K562 (cell line): ENCODE measurements at regions not wholly inside any gene's neighbourhood (a gene's known extent, or its start where the extent isn't known, plus 50 kb on each side); places are given as distances from the start of the nearest gene placed in this dataset.

Source experiments
- ATAC-seq: fragments of 200-7000 bp; cut with Tn5 transposase; 3 replicates; pipeline ENCODE4 v1.9.1; 2020; ENCODE audit warnings: moderate library complexity
- BruUV-seq: library from RNA; stranded (reverse); fragments of 400-500 nt; replicated peaks from 2 replicates; lab custom pipeline; 2021; lab: Mats Ljungman, UMichigan
- CTCF ChIA-PET: fragments of 300-600 bp; formaldehyde crosslinking; extraction: SDS; loops from one replicate; lab custom pipeline; 2021; ENCODE audit warnings: low intra/inter-chr PET ratio; lab: Yijun Ruan, JAX
- POLR2A ChIA-PET: fragments of 300-600, 350-650 bp; sonication (Branson Sonifier 250); formaldehyde crosslinking; extraction: SDS; loops from one replicate; lab custom pipeline; 2021; ENCODE audit warnings: antibody characterized with exemption, inconsistent platforms; lab: Yijun Ruan, JAX
- DNase-seq, 4 experiments: peaks; one replicate each; pipeline versions ENCODE4 v3.0.0 to v3.0.0-alpha.2; 2011 to 2018; ENCODE audit warnings: low spot score in 3 of 4, mixed read lengths in 3 of 4; ENCODE audit errors: extremely low read depth in 1 of 4
- FAIRE-seq: peaks from 2 replicates; lab custom pipeline; 2011; peaks lifted over from hg19 to GRCh38; lab: Jason Lieb, UNC
- H2AFZ ChIP-seq: 2 replicates; pipeline ENCODE4 v1.6.0; 2011; ENCODE audit warnings: low read depth, low read length, control low read depth, inconsistent platforms
- H3K27ac ChIP-seq: fragments of 200-600 bp; 3 replicates; pipeline ENCODE4 v1.8.0; 2011; ENCODE audit warnings: low read depth, mild to moderate bottlenecking, control low read depth, inconsistent platforms, low read length, moderate library complexity, mixed read lengths; ENCODE audit errors: extremely low read depth
- H3K27me3 ChIP-seq, 2 experiments: fragments of 300-600 bp in 1 of 2; 2 replicates in 1 of 2; 3 replicates in 1 of 2; pipeline versions ENCODE4 v1.6.0 to v1.8.0; 2011; ENCODE audit warnings: inconsistent platforms in 2 of 2, low read length in 2 of 2, mild to moderate bottlenecking in 1 of 2, mixed read lengths in 1 of 2, moderate library complexity in 1 of 2; ENCODE audit not compliant: control insufficient read depth in 2 of 2, insufficient read depth in 2 of 2
- H3K36me3 ChIP-seq: fragments of 300-600 bp; 3 replicates; pipeline ENCODE4 v1.8.0; 2011; ENCODE audit warnings: mild to moderate bottlenecking, low read length, inconsistent platforms; ENCODE audit not compliant: control insufficient read depth, insufficient read depth
- H3K4me1 ChIP-seq, 2 experiments: fragments of 200-600 bp in 1 of 2; replicated peaks in 1 of 2; 2 replicates in 1 of 2; 3 replicates in 1 of 2; pipeline versions ENCODE4 v1.5.1 to v1.8.0; 2011; ENCODE audit warnings: inconsistent platforms in 2 of 2, low read length in 2 of 2, mild to moderate bottlenecking in 1 of 2, mixed read lengths in 1 of 2, moderate library complexity in 1 of 2; ENCODE audit not compliant: control insufficient read depth in 2 of 2, insufficient read depth in 2 of 2
- H3K4me2 ChIP-seq: 2 replicates; pipeline ENCODE4 v1.6.1; 2011; ENCODE audit warnings: low read length, control low read depth, inconsistent platforms, mixed read lengths; ENCODE audit not compliant: insufficient read depth
- H3K4me3 ChIP-seq: fragments of 200-600 bp; sonication (generic), shearing (Covaris generic); 2 replicates; pipeline ENCODE4 v1.5.1; 2016; ENCODE audit warnings: control low read depth, inconsistent platforms
- H3K79me2 ChIP-seq: fragments of 200-600 bp; 3 replicates; pipeline ENCODE4 v1.8.0; 2011; ENCODE audit warnings: low read length, inconsistent platforms; ENCODE audit not compliant: control insufficient read depth, insufficient read depth
- H3K9ac ChIP-seq, 2 experiments: 2 replicates each; pipeline versions ENCODE4 v1.6.0 to v1.6.1; 2011; ENCODE audit warnings: low read depth in 2 of 2, low read length in 2 of 2, control low read depth in 1 of 2, inconsistent platforms in 1 of 2, mild to moderate bottlenecking in 1 of 2, mixed read lengths in 1 of 2; ENCODE audit not compliant: insufficient read depth in 1 of 2
- H3K9me1 ChIP-seq: one replicate; pipeline ENCODE4 v1.6.0; 2011; ENCODE audit warnings: inconsistent platforms, mild to moderate bottlenecking, low read length, moderate library complexity; ENCODE audit not compliant: control insufficient read depth, insufficient read depth
- H3K9me3 ChIP-seq: replicated peaks from 2 replicates; pipeline ENCODE4 v1.5.1; 2011; ENCODE audit warnings: low read depth, low read length, inconsistent platforms; ENCODE audit not compliant: control insufficient read depth, insufficient read depth
- H4K20me1 ChIP-seq: replicated peaks from 2 replicates; pipeline ENCODE4 v1.6.1; 2011; ENCODE audit warnings: low read length, inconsistent platforms, mixed read lengths; ENCODE audit not compliant: control insufficient read depth, insufficient read depth
- C11orf30 ChIP-seq: fragments of 450-650 bp; IDR thresholded peaks from 2 replicates; pipeline ENCODE4 v1.6.1; 2016; ENCODE audit warnings: low read depth, mild to moderate bottlenecking
- CHCHD3 ChIP-seq: fragments of 250-450 bp; sonication (Bioruptor Pico); IDR thresholded peaks from 2 replicates; pipeline ENCODE4 v2.1.2; 2022; ENCODE audit warnings: mild to moderate bottlenecking
- E2F3 ChIP-seq: fragments of 250-450 bp; sonication (Bioruptor Pico); IDR thresholded peaks from 2 replicates; pipeline ENCODE4 v1.4.0; 2020; ENCODE audit warnings: mild to moderate bottlenecking
- ETV6 ChIP-seq, 3 experiments: fragments of 150-350 bp in 1 of 3; sonication (generic) in 1 of 3; formaldehyde crosslinking in 1 of 3; IDR thresholded peaks; 2 replicates each; pipeline versions ENCODE4 v1.6.1 to v1.8.0; 2014 to 2022; ENCODE audit warnings: borderline replicate concordance in 2 of 3, low read depth in 2 of 3, antibody characterized with exemption in 1 of 3, low read length in 1 of 3, mild to moderate bottlenecking in 1 of 3, missing genetic modification reagents in 1 of 3
- FOXJ3 ChIP-seq: sonication (generic); formaldehyde crosslinking; IDR thresholded peaks from 2 replicates; pipeline ENCODE4 v1.4.0; 2020; ENCODE audit warnings: mild to moderate bottlenecking, missing genetic modification reagents
- MCM7 ChIP-seq, 2 experiments: fragments of 450-650 bp; IDR thresholded peaks; 2 replicates each; pipeline ENCODE4 v1.6.1; 2016 to 2018
- POLR2H ChIP-seq: IDR thresholded peaks from 2 replicates; pipeline ENCODE4 v1.6.1; 2016; ENCODE audit warnings: missing genetic modification characterization, low read depth, mild to moderate bottlenecking, control low read depth, missing compliant biosample characterization, moderate library complexity
- RB1 ChIP-seq: fragments of 450-650 bp; IDR thresholded peaks from 2 replicates; pipeline ENCODE4 v1.6.1; 2017; ENCODE audit warnings: low read depth, mild to moderate bottlenecking
- SNIP1 ChIP-seq: fragments of 450-650 bp; IDR thresholded peaks from 2 replicates; pipeline ENCODE4 v1.7.1; 2017; ENCODE audit warnings: low read depth, mild to moderate bottlenecking
- TAF7 ChIP-seq: fragments of 450-650 bp; IDR thresholded peaks from 2 replicates; pipeline ENCODE4 v1.6.1; 2016; ENCODE audit warnings: missing genetic modification characterization, missing compliant biosample characterization
- ZFPM2 ChIP-seq: fragments of 250-450 bp; sonication (Bioruptor Pico); IDR thresholded peaks from 2 replicates; pipeline ENCODE4 v1.5.1; 2022; ENCODE audit warnings: mild to moderate bottlenecking
- ZNF224 ChIP-seq: sonication (generic); formaldehyde crosslinking; IDR thresholded peaks from 2 replicates; pipeline ENCODE4 v1.8.0; 2022; ENCODE audit warnings: mild to moderate bottlenecking, missing genetic modification reagents
- ZNF274 ChIP-seq: IDR thresholded peaks from 2 replicates; pipeline ENCODE4 v1.6.1; 2011; ENCODE audit warnings: low read depth, mild to moderate bottlenecking, low read length, moderate library complexity, borderline replicate concordance
- ZNF384 ChIP-seq: IDR thresholded peaks from 2 replicates; pipeline ENCODE4 v1.6.1; 2012; ENCODE audit warnings: low read depth, low read length, improper control_type of control experiment
- ZNF764 ChIP-seq: fragments of 250-450 bp; sonication (Bioruptor Pico); IDR thresholded peaks from 2 replicates; pipeline ENCODE4 v1.4.0; 2020; ENCODE audit warnings: low read depth, mild to moderate bottlenecking, moderate library complexity
- in situ Hi-C: fragments of 300-500 bp; cut with MboI; formaldehyde crosslinking; loops from 4 replicates; pipeline ENCODE4 v1.15.0; 2018; ENCODE audit warnings: inconsistent platforms, mixed read lengths
- intact Hi-C: fragments of 100-400 bp; cut with micrococcal nuclease; formaldehyde crosslinking; loops from 2 replicates; pipeline ENCODE4 v1.14.2; 2022
- TF ChIP-seq, protein P1 (sequence below), 3 experiments: IDR thresholded peaks in 2 of 3; conservative IDR thresholded peaks in 1 of 3; 2 replicates each; pipeline ENCODE4 v1.5.1; 2011 to 2012; ENCODE audit warnings: low read length in 3 of 3, mild to moderate bottlenecking in 3 of 3, control low read depth in 2 of 3, improper control_type of control experiment in 1 of 3, inconsistent platforms in 1 of 3, low read depth in 1 of 3, mixed read lengths in 1 of 3, moderate library complexity in 1 of 3; ENCODE audit not compliant: insufficient read depth in 2 of 3
- TF ChIP-seq, protein P2 (sequence below): fragments of 250-450 bp; sonication (Bioruptor Pico); IDR thresholded peaks from 2 replicates; pipeline ENCODE4 v1.4.0; 2020; ENCODE audit warnings: mild to moderate bottlenecking, moderate library complexity
- TF ChIP-seq, protein P3 (sequence below): fragments of 250-450 bp; sonication (Bioruptor Pico); IDR thresholded peaks from 2 replicates; pipeline ENCODE4 v1.5.1; 2021; ENCODE audit warnings: mild to moderate bottlenecking

DNA sequence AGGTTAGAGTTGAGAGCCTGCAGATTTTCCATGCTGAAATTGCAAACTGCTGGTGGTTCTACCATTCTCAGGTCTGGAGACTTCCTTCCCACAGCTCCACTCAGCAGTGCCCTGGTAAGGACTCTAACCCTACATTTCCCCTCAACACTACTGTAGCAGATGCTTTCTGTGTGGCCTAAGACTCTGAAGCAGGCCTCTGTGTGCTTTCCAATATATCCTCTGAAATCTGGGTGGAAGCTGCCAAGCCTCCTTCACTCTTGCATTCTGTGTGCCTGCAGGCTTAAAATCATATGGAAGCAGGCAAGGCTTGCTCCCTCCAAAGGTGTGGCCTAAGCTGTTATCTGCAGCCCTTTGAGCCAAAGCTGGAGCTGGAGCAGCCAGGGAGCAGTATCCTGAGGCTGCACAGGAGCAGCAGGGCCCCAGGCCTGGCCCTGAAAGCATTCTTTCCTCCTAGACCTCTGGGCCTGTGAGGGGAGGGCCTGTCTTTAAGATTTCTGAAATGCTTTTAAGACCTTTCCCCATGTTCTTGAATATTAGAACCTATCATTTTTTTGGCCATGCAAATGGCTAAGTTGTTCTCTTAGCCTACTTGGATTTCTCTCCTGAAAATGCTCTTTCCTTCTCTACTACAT is 134.1 kb upstream of the TSHZ3 start:
- BruUV-seq, result no TSS peak
- ATAC-seq (no peak), DNase-seq (no peak), FAIRE-seq (no peak)
- no peaks in the 10 kb centered on the region for H3K36me3 ChIP-seq
- H3K4me2 ChIP-seq, result no peak overlapping the region
- no peak overlapping the region for H3K9ac ChIP-seq
- no peaks in the 10 kb centered on the region for H3K4me1 ChIP-seq
- intact Hi-C loops, result no loop called here
- H3K27ac ChIP-seq, result no peak overlapping the region
- H3K79me2 ChIP-seq, result no peaks in the 10 kb centered on the region
- no peaks in the 10 kb centered on the region for H3K9me3 ChIP-seq
- in situ Hi-C loops, result no loop called here
- H3K9me1 ChIP-seq, result no peaks in the 10 kb centered on the region
- no peak overlapping the region for H3K4me3 ChIP-seq
- H3K27me3 ChIP-seq, result no peaks in the 10 kb centered on the region
- POLR2A ChIA-PET, result no interaction called here
- CTCF ChIA-PET, result no interaction called here
- no peak overlapping the region for H2AFZ ChIP-seq
- no peaks in the 10 kb centered on the region for H4K20me1 ChIP-seq
- TF ChIP-seq, protein P1, sequence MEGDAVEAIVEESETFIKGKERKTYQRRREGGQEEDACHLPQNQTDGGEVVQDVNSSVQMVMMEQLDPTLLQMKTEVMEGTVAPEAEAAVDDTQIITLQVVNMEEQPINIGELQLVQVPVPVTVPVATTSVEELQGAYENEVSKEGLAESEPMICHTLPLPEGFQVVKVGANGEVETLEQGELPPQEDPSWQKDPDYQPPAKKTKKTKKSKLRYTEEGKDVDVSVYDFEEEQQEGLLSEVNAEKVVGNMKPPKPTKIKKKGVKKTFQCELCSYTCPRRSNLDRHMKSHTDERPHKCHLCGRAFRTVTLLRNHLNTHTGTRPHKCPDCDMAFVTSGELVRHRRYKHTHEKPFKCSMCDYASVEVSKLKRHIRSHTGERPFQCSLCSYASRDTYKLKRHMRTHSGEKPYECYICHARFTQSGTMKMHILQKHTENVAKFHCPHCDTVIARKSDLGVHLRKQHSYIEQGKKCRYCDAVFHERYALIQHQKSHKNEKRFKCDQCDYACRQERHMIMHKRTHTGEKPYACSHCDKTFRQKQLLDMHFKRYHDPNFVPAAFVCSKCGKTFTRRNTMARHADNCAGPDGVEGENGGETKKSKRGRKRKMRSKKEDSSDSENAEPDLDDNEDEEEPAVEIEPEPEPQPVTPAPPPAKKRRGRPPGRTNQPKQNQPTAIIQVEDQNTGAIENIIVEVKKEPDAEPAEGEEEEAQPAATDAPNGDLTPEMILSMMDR (IDR thresholded peaks at IDR 0.05 in 2 of 3, conservative IDR thresholded peaks at IDR 0.05 in 1 of 3; ENCODE audit: insufficient read depth in 2 of 3, low read depth in 1 of 3, low read length in 3 of 3), result no peak
- TF ChIP-seq FOXJ3 (CRISPR knock-in tag) (no peak), ZNF224 (CRISPR knock-in tag) (no peak), SNIP1 (no peak), ZFPM2 (CRISPR knock-in tag) (no peak), CHCHD3 (CRISPR knock-in tag) (no peak), E2F3 (CRISPR knock-in tag) (no peak), ZNF384 (no peak), ZNF274 (no peak), POLR2H (tag) (no peak), TAF7 (tag) (no peak), RB1 (no peak), C11orf30 (no peak), MCM7 (IDR thresholded peaks at IDR 0.05) (no peak), ZNF764 (no peak), ETV6 (IDR thresholded peaks at IDR 0.05; ENCODE audit: borderline replicate concordance in 1 of 2, low read depth in 2 of 2, low read length in 1 of 2) (no peak), ETV6 (CRISPR knock-in tag; IDR thresholded peaks at IDR 0.05; ENCODE audit: borderline replicate concordance) (no peak)
- TF ChIP-seq, protein P2, sequence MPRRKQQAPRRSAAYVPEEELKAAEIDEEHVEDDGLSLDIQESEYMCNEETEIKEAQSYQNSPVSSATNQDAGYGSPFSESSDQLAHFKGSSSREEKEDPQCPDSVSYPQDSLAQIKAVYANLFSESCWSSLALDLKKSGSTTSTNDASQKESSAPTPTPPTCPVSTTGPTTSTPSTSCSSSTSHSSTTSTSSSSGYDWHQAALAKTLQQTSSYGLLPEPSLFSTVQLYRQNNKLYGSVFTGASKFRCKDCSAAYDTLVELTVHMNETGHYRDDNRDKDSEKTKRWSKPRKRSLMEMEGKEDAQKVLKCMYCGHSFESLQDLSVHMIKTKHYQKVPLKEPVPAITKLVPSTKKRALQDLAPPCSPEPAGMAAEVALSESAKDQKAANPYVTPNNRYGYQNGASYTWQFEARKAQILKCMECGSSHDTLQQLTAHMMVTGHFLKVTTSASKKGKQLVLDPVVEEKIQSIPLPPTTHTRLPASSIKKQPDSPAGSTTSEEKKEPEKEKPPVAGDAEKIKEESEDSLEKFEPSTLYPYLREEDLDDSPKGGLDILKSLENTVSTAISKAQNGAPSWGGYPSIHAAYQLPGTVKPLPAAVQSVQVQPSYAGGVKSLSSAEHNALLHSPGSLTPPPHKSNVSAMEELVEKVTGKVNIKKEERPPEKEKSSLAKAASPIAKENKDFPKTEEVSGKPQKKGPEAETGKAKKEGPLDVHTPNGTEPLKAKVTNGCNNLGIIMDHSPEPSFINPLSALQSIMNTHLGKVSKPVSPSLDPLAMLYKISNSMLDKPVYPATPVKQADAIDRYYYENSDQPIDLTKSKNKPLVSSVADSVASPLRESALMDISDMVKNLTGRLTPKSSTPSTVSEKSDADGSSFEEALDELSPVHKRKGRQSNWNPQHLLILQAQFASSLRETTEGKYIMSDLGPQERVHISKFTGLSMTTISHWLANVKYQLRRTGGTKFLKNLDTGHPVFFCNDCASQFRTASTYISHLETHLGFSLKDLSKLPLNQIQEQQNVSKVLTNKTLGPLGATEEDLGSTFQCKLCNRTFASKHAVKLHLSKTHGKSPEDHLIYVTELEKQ (CRISPR knock-in tag), result no peak
- TF ChIP-seq, protein P3, sequence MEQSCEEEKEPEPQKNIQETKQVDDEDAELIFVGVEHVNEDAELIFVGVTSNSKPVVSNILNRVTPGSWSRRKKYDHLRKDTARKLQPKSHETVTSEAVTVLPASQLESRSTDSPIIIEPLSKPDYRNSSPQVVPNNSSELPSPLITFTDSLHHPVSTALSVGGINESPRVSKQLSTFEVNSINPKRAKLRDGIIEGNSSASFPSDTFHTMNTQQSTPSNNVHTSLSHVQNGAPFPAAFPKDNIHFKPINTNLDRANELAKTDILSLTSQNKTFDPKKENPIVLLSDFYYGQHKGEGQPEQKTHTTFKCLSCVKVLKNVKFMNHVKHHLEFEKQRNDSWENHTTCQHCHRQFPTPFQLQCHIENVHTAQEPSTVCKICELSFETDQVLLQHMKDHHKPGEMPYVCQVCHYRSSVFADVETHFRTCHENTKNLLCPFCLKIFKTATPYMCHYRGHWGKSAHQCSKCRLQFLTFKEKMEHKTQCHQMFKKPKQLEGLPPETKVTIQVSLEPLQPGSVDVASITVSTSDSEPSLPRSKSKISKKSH (CRISPR knock-in tag), result no peak
